ENCODE measurements at regions not wholly inside any gene's neighbourhood (a gene's known extent, or its start where the extent isn't known, plus 50 kb on each side); places are given as distances from the start of the nearest gene placed in this dataset.
"Not testable (repeated sequence)": the region's sequence is repeated elsewhere in the genome, so short reads cannot be mapped to it uniquely, and the experiment has no call there.

DNA sequence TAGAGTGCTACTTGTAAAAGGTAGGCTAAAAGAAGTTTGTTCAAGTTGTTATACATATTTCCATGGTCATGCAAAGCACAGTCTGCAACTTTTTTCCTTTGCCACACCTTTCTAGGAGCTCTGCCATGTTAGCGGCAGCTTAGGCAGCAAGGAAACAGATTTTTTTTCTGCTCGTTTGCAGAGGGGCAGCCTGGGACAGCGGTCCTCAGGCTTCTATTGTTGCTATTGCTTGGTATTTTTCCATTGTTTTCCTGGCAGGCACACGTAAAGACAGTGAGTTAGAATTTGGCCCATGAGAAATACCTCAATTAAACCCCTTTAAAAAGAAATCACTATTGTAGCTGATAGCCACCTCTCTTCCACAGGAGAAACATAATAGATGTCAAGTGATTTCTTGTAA is 391.4 kb downstream of the SH2D1A start:
- H3K4me3 ChIP-seq = no peak overlapping the region
- DNase-seq (ENCODE audit: extremely low spot score in 2 of 2) = no peak
- TF ChIP-seq POLR2A (IDR thresholded peaks at IDR 0.05) (no peak), POLR2AphosphoS5 (IDR thresholded peaks at IDR 0.05; ENCODE audit: insufficient read depth in 1 of 2, low read depth in 1 of 2) (no peak)
- TF ChIP-seq, protein P1, sequence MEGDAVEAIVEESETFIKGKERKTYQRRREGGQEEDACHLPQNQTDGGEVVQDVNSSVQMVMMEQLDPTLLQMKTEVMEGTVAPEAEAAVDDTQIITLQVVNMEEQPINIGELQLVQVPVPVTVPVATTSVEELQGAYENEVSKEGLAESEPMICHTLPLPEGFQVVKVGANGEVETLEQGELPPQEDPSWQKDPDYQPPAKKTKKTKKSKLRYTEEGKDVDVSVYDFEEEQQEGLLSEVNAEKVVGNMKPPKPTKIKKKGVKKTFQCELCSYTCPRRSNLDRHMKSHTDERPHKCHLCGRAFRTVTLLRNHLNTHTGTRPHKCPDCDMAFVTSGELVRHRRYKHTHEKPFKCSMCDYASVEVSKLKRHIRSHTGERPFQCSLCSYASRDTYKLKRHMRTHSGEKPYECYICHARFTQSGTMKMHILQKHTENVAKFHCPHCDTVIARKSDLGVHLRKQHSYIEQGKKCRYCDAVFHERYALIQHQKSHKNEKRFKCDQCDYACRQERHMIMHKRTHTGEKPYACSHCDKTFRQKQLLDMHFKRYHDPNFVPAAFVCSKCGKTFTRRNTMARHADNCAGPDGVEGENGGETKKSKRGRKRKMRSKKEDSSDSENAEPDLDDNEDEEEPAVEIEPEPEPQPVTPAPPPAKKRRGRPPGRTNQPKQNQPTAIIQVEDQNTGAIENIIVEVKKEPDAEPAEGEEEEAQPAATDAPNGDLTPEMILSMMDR (IDR thresholded peaks at IDR 0.05) = no peak
- no peaks in the 10 kb centered on the region for H3K36me3 ChIP-seq
- intact Hi-C loops (cut with DNase I) = no loop called here
- no peaks in the 10 kb centered on the region for H3K9me3 ChIP-seq
- H3K27me3 ChIP-seq = no peaks in the 10 kb centered on the region
- H3K4me1 ChIP-seq = no peaks in the 10 kb centered on the region
- H3K27ac ChIP-seq = no peak overlapping the region

DNA sequence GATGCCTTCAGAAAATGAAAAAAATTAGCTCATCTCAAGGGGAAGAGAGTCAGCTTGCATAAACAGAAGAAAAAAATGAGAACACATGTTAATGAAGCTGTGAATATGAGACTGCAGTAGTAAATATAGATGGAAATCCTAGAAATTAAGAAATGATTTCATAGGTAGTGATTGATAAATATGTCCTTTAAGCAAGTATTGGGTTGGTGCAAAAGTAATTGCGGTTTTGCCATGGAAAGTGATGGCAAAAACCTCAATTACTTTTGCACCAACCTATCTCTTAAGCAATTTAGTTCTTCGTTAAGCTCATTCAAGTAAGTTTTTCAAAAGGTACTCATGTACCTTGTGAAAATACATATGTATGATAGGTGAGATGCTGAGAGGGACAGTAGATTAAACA is 400.9 kb downstream of the SH2D1A start:
- no peak overlapping the region for H3K4me3 ChIP-seq
- no peak overlapping the region for H3K27ac ChIP-seq
- intact Hi-C loops (cut with DNase I) = no loop called here
- no peaks in the 10 kb centered on the region for H3K27me3 ChIP-seq
- no peak for DNase-seq (ENCODE audit: extremely low spot score in 2 of 2)
- H3K9me3 ChIP-seq = no peaks in the 10 kb centered on the region
- no peaks in the 10 kb centered on the region for H3K36me3 ChIP-seq
- no peaks in the 10 kb centered on the region for H3K4me1 ChIP-seq
- no peak for TF ChIP-seq POLR2AphosphoS5 (IDR thresholded peaks at IDR 0.05; ENCODE audit: insufficient read depth in 1 of 2, low read depth in 1 of 2)

DNA sequence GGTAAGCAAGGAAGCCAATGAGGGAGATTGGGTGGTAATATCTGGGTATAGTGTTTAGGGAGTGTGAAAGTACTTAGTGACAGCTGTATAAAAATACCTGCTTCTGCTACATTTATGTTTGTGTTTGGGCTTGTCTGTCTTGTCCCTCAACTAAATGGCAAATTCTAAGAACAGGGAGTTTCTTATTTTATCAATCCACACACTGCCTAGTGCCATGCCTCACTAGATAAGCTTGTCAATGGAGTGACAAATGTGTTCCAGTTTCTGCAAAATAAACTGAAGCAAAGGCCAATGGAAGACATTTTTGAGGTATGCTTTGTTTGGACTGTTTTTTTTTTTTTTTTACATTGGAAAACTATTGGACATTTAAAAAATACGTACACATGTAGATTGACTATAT is 418.0 kb downstream of the SH2D1A start:
- H3K27ac ChIP-seq = no peak overlapping the region
- H3K9me3 ChIP-seq = no peaks in the 10 kb centered on the region
- H3K4me1 ChIP-seq = no peaks in the 10 kb centered on the region
- TF ChIP-seq, protein P1 (IDR thresholded peaks at IDR 0.05) = no peak
- no peak for TF ChIP-seq POLR2A (IDR thresholded peaks at IDR 0.05)
- no peak for TF ChIP-seq POLR2AphosphoS5 (IDR thresholded peaks at IDR 0.05; ENCODE audit: insufficient read depth in 1 of 2, low read depth in 1 of 2)
- intact Hi-C loops (cut with DNase I) = no loop called here
- no peak overlapping the region for H3K4me3 ChIP-seq
- no peak for DNase-seq (ENCODE audit: extremely low spot score in 2 of 2)
- H3K27me3 ChIP-seq = no peaks in the 10 kb centered on the region
- H3K36me3 ChIP-seq = no peaks in the 10 kb centered on the region

DNA sequence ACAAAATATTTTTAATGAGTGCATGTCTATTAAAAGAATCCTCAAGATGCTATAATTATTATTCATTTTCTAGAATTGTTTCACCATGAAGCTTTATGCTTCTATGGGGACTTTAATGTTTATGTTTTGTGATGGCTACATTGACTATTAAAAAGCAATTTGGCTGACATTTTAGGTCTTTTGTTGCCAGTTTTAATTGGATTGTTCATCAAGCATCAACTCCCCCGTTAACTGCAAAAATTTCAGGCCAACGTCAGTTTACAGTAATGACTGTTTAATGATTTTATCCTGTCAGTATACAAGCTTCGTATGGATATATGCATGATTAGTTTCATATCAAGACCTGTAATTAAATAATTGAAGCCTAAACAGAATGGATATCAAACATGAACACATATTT is 422.8 kb downstream of the SH2D1A start:
- no peaks in the 10 kb centered on the region for H3K27me3 ChIP-seq
- no peaks in the 10 kb centered on the region for H3K36me3 ChIP-seq
- DNase-seq (ENCODE audit: extremely low spot score in 2 of 2) = no peak
- H3K4me1 ChIP-seq = no peaks in the 10 kb centered on the region
- no peak overlapping the region for H3K4me3 ChIP-seq
- intact Hi-C loops (cut with DNase I) = no loop called here
- TF ChIP-seq POLR2A (IDR thresholded peaks at IDR 0.05) (no peak), POLR2AphosphoS5 (IDR thresholded peaks at IDR 0.05; ENCODE audit: insufficient read depth in 1 of 2, low read depth in 1 of 2) (no peak)
- TF ChIP-seq, protein P1 (IDR thresholded peaks at IDR 0.05) = no peak
- H3K9me3 ChIP-seq = no peaks in the 10 kb centered on the region
- H3K27ac ChIP-seq = no peak overlapping the region

DNA sequence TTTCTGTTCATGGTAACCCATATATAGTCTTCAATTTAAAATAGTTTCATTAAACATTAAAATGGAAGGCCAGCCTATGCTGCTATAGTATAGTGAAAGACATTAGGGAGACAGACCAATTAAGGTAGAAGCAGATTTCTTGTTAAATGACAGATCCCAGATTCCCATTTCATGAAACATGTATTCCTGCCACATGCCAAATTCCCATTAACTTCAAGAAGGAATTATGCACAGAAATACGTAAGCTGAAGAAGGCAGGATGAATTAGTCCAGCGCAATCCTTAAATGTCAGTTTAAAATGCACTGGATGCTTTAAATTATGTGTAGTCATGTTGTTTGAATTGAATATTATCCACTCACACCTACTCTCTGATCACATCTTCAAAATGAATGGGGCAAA is 424.9 kb downstream of the SH2D1A start:
- intact Hi-C loops (cut with DNase I) = no loop called here
- Histone ChIP-seq H3K27me3 (no peaks in the 10 kb centered on the region), H3K36me3 (no peaks in the 10 kb centered on the region), H3K27ac (no peak overlapping the region), H3K4me3 (no peak overlapping the region), H3K4me1 (no peaks in the 10 kb centered on the region), H3K9me3 (no peaks in the 10 kb centered on the region)
- no peak for TF ChIP-seq POLR2AphosphoS5 (IDR thresholded peaks at IDR 0.05; ENCODE audit: insufficient read depth in 1 of 2, low read depth in 1 of 2)
- no peak for TF ChIP-seq POLR2A (IDR thresholded peaks at IDR 0.05)
- TF ChIP-seq, protein P1 (IDR thresholded peaks at IDR 0.05) = no peak
- DNase-seq (ENCODE audit: extremely low spot score in 2 of 2) = no peak

DNA sequence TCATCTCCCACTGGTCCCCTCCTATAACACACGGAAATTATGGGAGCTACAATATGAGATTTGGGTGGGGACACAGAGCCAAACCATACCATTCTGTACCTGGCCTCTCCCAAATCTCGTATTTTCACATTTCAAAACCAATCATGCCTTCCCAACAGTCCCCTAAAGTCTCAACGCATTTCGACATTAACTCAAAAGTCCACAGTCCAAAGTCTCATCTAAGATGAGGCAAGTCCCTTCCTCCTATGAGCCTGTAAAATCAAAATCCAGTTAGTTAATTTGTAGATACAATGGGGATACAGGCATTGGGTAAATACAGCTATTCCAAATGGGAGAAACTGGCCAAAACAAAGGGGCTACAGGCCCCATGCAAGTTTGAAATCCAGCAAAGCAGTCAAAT is 441.9 kb downstream of the SH2D1A start:
- H3K36me3 ChIP-seq; H3K4me3 ChIP-seq; DNase-seq (ENCODE audit: extremely low spot score in 2 of 2); H3K9me3 ChIP-seq; intact Hi-C loops (cut with DNase I); H3K4me1 ChIP-seq; H3K27ac ChIP-seq; H3K27me3 ChIP-seq: not testable (repeated sequence)

DNA sequence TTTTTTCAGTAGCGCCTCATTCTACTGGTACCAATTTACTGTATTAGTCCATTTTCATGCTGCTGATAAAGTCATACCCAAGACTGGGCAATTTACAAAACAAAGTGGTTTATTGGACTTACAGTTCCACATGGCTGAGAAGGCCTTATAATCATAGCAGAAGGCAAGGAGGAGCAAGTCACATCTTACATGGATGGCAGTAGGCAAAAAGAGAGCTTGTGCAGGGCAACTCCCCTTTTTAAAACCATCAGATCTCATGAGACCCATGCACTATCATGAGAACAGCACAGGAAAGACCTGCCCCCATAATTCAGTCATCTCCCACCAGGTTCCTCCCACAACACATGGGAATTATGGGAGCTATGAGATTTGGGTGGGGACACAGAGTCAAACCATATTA is 443.5 kb downstream of the SH2D1A start:
- H3K4me3 ChIP-seq; H3K4me1 ChIP-seq; H3K27me3 ChIP-seq; intact Hi-C loops (cut with DNase I); DNase-seq (ENCODE audit: extremely low spot score in 2 of 2); H3K27ac ChIP-seq; H3K9me3 ChIP-seq; H3K36me3 ChIP-seq: not testable (repeated sequence)

Data from vagina (tissue), 2 donors.